ENCODE measurements at regions not wholly inside any gene's neighbourhood (a gene's known extent, or its start where the extent isn't known, plus 50 kb on each side); places are given as distances from the start of the nearest gene placed in this dataset.

GRCh38 chr21:15207231-15207630 is 142.4 kb upstream of the NRIP1 start (continued):
- TF ChIP-seq ZNF704 (tag by site-specific recombination; IDR thresholded peaks at IDR 0.05) (no peak), ZNF776 (tag by site-specific recombination; IDR thresholded peaks at IDR 0.05; ENCODE audit: borderline replicate concordance) (no peak), PRDM1 (tag by site-specific recombination; IDR thresholded peaks at IDR 0.05) (no peak), KLF10 (tag by site-specific recombination; IDR thresholded peaks at IDR 0.05) (no peak), ZNF362 (tag by site-specific recombination; IDR thresholded peaks at IDR 0.05) (no peak), ZBTB26 (tag by site-specific recombination; optimal IDR thresholded peaks at IDR 0.05) (no peak), ZNF629 (tag by site-specific recombination; IDR thresholded peaks at IDR 0.05) (no peak), ZNF747 (tag by site-specific recombination; IDR thresholded peaks at IDR 0.05) (no peak)

GRCh38 chr21:15207635-15208370 is 143.0 kb upstream of the NRIP1 start:
- no peak overlapping the region for H3K4me3 ChIP-seq (ENCODE audit: low read depth, low read length)
- TF ChIP-seq ZNF202 (tag by site-specific recombination; IDR thresholded peaks at IDR 0.05; ENCODE audit: borderline replicate concordance) (no peak), ZNF362 (tag by site-specific recombination; IDR thresholded peaks at IDR 0.05) (no peak), ZBTB26 (tag by site-specific recombination; optimal IDR thresholded peaks at IDR 0.05) (no peak)
- H3K4me1 ChIP-seq (ENCODE audit: control insufficient read depth, insufficient read depth, low read length): peaks cover 30% of the 10 kb centered on the region
- POLR2A ChIA-PET: no interaction called here
- CTCF ChIA-PET: no interaction called here
- no peak overlapping the region for H3K27ac ChIP-seq (ENCODE audit: extremely low read depth, low read depth, low read length)
- H3K9me3 ChIP-seq (ENCODE audit: control insufficient read depth, insufficient read depth, low read depth, low read length): no peaks in the 10 kb centered on the region
- H3K36me3 ChIP-seq (ENCODE audit: control insufficient read depth in 2 of 2, insufficient read depth in 1 of 2, low read length in 2 of 2): no peaks in the 10 kb centered on the region

GRCh38 chr21:15208786-15209185 is 144.0 kb upstream of the NRIP1 start:
- ChIA-PET POLR2A (no interaction called here), CTCF (interaction anchor here (0.7 kb wide), 1 partner anchor 379 kb away, joined by 3 read pairs; no protein-coding TSS in a partner anchor)
- Histone ChIP-seq H3K27ac (ENCODE audit: extremely low read depth, low read depth, low read length) (no peak overlapping the region), H3K9me3 (ENCODE audit: control insufficient read depth, insufficient read depth, low read depth, low read length) (no peaks in the 10 kb centered on the region), H3K4me1 (ENCODE audit: control insufficient read depth, insufficient read depth, low read length) (peaks cover 21% of the 10 kb centered on the region), H3K36me3 (ENCODE audit: control insufficient read depth in 2 of 2, insufficient read depth in 1 of 2, low read length in 2 of 2) (no peaks in the 10 kb centered on the region), H3K4me3 (ENCODE audit: low read depth, low read length) (no peak overlapping the region)
- TF ChIP-seq ZNF10 (tag by site-specific recombination; IDR thresholded peaks at IDR 0.05) (no peak), ZNF747 (tag by site-specific recombination; IDR thresholded peaks at IDR 0.05) (no peak), PRDM1 (tag by site-specific recombination; IDR thresholded peaks at IDR 0.05) (no peak), ZNF623 (tag by site-specific recombination; IDR thresholded peaks at IDR 0.05) (no peak), ZBTB26 (tag by site-specific recombination; optimal IDR thresholded peaks at IDR 0.05) (no peak), ZNF274 (IDR thresholded peaks at IDR 0.05; ENCODE audit: low read length) (no peak), ZNF274 (tag by site-specific recombination; IDR thresholded peaks at IDR 0.05; ENCODE audit: borderline replicate concordance) (no peak), ZNF701 (tag by site-specific recombination; IDR thresholded peaks at IDR 0.05) (no peak), ZNF558 (tag by site-specific recombination; IDR thresholded peaks at IDR 0.05) (no peak), ZNF629 (tag by site-specific recombination; IDR thresholded peaks at IDR 0.05) (no peak), PRDM2 (tag by site-specific recombination; IDR thresholded peaks at IDR 0.05; ENCODE audit: borderline replicate concordance) (no peak)

All from HEK293 (cell line).